CD14-positive monocyte (primary cell): ENCODE measurements at regions not wholly inside any gene's neighbourhood (a gene's known extent, or its start where the extent isn't known, plus 50 kb on each side); places are given as distances from the start of the nearest gene placed in this dataset.
"Not testable (repeated sequence)": the region's sequence is repeated elsewhere in the genome, so short reads cannot be mapped to it uniquely, and the experiment has no call there.

Experiments used
- DNase-seq, 3 donors: peaks; one replicate each; pipeline ENCODE4 v3.0.0-alpha.2; 2011 to 2022
- H2AFZ ChIP-seq: 2 replicates; pipeline ENCODE4 v1.6.0; 2012; ENCODE audit warnings: mild to moderate bottlenecking, low read depth, low read length, inconsistent platforms; ENCODE audit not compliant: insufficient read depth, poor library complexity, severe bottlenecking
- H3K27ac ChIP-seq, 2 donors: 1 replicate in 1 of 2; 2 replicates in 1 of 2; pipeline ENCODE4 v1.5.1; 2012 to 2013; ENCODE audit warnings: low read length in 2 of 2, control low read depth in 1 of 2, inconsistent platforms in 1 of 2, low read depth in 1 of 2, mild to moderate bottlenecking in 1 of 2
- H3K27me3 ChIP-seq, 2 donors: one replicate each; pipeline versions ENCODE4 v1.6.0 to v1.6.1; 2011 to 2013; ENCODE audit warnings: low read length in 2 of 2; ENCODE audit not compliant: control insufficient read depth in 2 of 2, insufficient read depth in 2 of 2
- H3K36me3 ChIP-seq, 2 donors: replicated peaks in 1 of 2; 1 replicate in 1 of 2; 2 replicates in 1 of 2; pipeline versions ENCODE4 v1.5.1 to v1.6.1; 2012 to 2013; ENCODE audit warnings: low read length in 2 of 2, control low read depth in 1 of 2, inconsistent platforms in 1 of 2, mild to moderate bottlenecking in 1 of 2; ENCODE audit not compliant: insufficient read depth in 2 of 2, control insufficient read depth in 1 of 2
- H3K4me1 ChIP-seq, 2 donors: 1 replicate in 1 of 2; 2 replicates in 1 of 2; pipeline versions ENCODE4 v1.5.1 to v1.6.1; 2012 to 2013; ENCODE audit warnings: low read length in 2 of 2, control low read depth in 1 of 2, inconsistent platforms in 1 of 2, mild to moderate bottlenecking in 1 of 2, moderate library complexity in 1 of 2; ENCODE audit not compliant: insufficient read depth in 2 of 2, control insufficient read depth in 1 of 2
- H3K4me2 ChIP-seq: replicated peaks from 2 replicates; pipeline ENCODE3; 2012; ENCODE audit warnings: low read length, moderate library complexity, mild to moderate bottlenecking; ENCODE audit not compliant: poor library complexity, severe bottlenecking; ENCODE audit errors: extremely low read depth
- H3K4me3 ChIP-seq, 3 experiments: fragments of 200-600 bp in 1 of 3; sonication (generic) in 1 of 3; replicated peaks in 1 of 3; 1 replicate in 2 of 3; 2 replicates in 1 of 3; pipeline ENCODE4 v1.5.1; 2011 to 2013; ENCODE audit warnings: low read length in 3 of 3, mild to moderate bottlenecking in 3 of 3, control low read depth in 2 of 3, low read depth in 2 of 3, inconsistent platforms in 1 of 3, moderate library complexity in 1 of 3
- H3K79me2 ChIP-seq: 2 replicates; pipeline ENCODE4 v1.6.0; 2012; ENCODE audit warnings: mild to moderate bottlenecking, control low read depth, inconsistent platforms, low read length, moderate library complexity; ENCODE audit not compliant: insufficient read depth
- H3K9ac ChIP-seq: 2 replicates; pipeline ENCODE4 v1.6.0; 2017; ENCODE audit warnings: low read length, mild to moderate bottlenecking; ENCODE audit not compliant: insufficient read depth, poor library complexity, severe bottlenecking
- H3K9me3 ChIP-seq, 2 donors: replicated peaks in 1 of 2; 1 replicate in 1 of 2; 2 replicates in 1 of 2; pipeline versions ENCODE4 v1.5.1 to v1.6.1; 2012 to 2013; ENCODE audit warnings: low read length in 2 of 2, control low read depth in 1 of 2; ENCODE audit not compliant: control insufficient read depth in 1 of 2, insufficient read depth in 1 of 2
- H4K20me1 ChIP-seq: 2 replicates; pipeline ENCODE4 v1.6.0; 2012; ENCODE audit warnings: mild to moderate bottlenecking, low read length, control low read depth, moderate library complexity; ENCODE audit not compliant: insufficient read depth
- H3K27ac Mint-ChIP-seq, 7 donors: one replicate each; pipeline ENCODE4 v1.8.0; 2020; ENCODE audit warnings: mild to moderate bottlenecking in 7 of 7, mixed read lengths in 7 of 7, moderate library complexity in 6 of 7, inconsistent platforms in 2 of 7
- H3K27me3 Mint-ChIP-seq, 3 donors: one replicate each; pipeline ENCODE4 v1.8.0; 2021 to 2022; ENCODE audit warnings: low read depth in 3 of 3, mild to moderate bottlenecking in 3 of 3, mixed read lengths in 3 of 3, moderate library complexity in 3 of 3, inconsistent platforms in 1 of 3
- H3K36me3 Mint-ChIP-seq, 2 donors: one replicate each; pipeline ENCODE4 v1.8.0; 2020; ENCODE audit warnings: mixed read lengths in 2 of 2, inconsistent platforms in 1 of 2, mild to moderate bottlenecking in 1 of 2
- H3K4me1 Mint-ChIP-seq: one replicate; pipeline ENCODE4 v1.8.0; 2020; ENCODE audit warnings: mild to moderate bottlenecking, mixed read lengths
- H3K4me3 Mint-ChIP-seq, 2 donors: one replicate each; pipeline ENCODE4 v1.8.0; 2020; ENCODE audit warnings: mild to moderate bottlenecking in 2 of 2, mixed read lengths in 2 of 2, moderate library complexity in 1 of 2
- H3K9me3 Mint-ChIP-seq, 7 donors: one replicate each; pipeline ENCODE4 v1.8.0; 2020 to 2022; ENCODE audit warnings: mixed read lengths in 7 of 7, mild to moderate bottlenecking in 6 of 7, moderate library complexity in 6 of 7, inconsistent platforms in 2 of 7
- WGBS: methylation state at CpG from one replicate; pipeline ENCODE4 v1.1.5; 2013; ENCODE audit warnings: missing lambda C conversion rate; ENCODE audit not compliant: insufficient coverage; 5-methylcytosine and 5-hydroxymethylcytosine counted together
- intact Hi-C, 2 donors: fragments of 100-400 bp; cut with micrococcal nuclease; formaldehyde crosslinking; loops; one replicate each; pipeline versions ENCODE4 v1.15.0 to v1.15.1; 2023
- TF ChIP-seq, protein P1 (sequence below): fragments of 200-600 bp; IDR thresholded peaks from one replicate; pipeline ENCODE4 v1.8.0; 2022; ENCODE audit warnings: antibody characterized with exemption, mild to moderate bottlenecking

DNA sequence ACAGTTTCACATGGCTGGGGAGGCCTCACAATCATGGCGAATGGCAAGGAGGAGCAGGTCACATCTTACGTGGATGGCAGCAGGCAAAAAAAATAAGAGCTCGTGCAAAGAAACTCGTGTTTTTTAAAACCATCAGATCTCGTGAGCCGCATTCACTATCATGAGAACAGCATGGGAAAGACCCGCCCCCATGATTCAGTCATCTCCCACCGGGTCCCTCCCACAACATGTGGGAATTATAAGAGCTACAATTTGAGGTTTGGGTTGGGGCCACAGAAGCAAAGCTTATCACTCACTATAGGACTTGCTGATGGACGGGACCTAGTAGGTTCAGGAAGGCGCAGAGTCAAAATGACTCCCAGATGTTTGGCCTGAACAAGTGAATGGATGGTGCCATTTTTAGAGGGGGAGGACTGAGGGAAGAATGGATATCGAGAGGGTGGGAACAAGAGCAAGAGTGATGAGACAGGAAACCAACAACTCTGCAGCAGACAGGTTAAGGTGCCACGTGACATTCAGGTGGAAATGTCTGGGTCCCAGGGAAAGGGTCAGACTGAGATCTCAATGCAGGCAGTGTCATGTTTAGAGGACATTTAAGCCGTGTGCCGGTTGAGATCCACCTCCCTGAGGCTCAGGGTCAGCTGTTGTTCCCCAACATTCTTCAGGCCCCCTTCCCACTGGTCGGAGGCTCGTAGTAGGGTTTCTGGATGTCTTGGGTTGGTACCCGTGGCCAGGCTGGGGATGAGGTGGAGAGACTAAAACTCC is 85.7 kb downstream of the MYCN start:
- Histone ChIP-seq H3K4me1 (no peaks in the 10 kb centered on the region), H3K79me2 (no peaks in the 10 kb centered on the region), H2AFZ (no peak overlapping the region), H3K4me3 (no peak overlapping the region), H4K20me1 (no peaks in the 10 kb centered on the region), H3K27ac (no peak overlapping the region), H3K9me3 (no peaks in the 10 kb centered on the region), H3K4me2 (no peak overlapping the region), H3K27me3 (no peaks in the 10 kb centered on the region), H3K9ac (no peak overlapping the region), H3K36me3 (no peaks in the 10 kb centered on the region)
- DNase-seq, result no peak
- H3K27me3 Mint-ChIP-seq, result peaks cover 4 to 13% (median 6%) of the 10 kb centered on the region in 3 donors
- H3K27ac Mint-ChIP-seq, result no peak overlapping the region
- H3K9me3 Mint-ChIP-seq, result peaks cover 0 to 2% (median 0%) of the 10 kb centered on the region in 7 donors
- no peaks in the 10 kb centered on the region for H3K36me3 Mint-ChIP-seq
- H3K4me3 Mint-ChIP-seq, result no peak overlapping the region
- intact Hi-C loops, result no loop called here
- WGBS, result 87% methylated on average over 10 of the region's 17 CpGs
- TF ChIP-seq, protein P1, sequence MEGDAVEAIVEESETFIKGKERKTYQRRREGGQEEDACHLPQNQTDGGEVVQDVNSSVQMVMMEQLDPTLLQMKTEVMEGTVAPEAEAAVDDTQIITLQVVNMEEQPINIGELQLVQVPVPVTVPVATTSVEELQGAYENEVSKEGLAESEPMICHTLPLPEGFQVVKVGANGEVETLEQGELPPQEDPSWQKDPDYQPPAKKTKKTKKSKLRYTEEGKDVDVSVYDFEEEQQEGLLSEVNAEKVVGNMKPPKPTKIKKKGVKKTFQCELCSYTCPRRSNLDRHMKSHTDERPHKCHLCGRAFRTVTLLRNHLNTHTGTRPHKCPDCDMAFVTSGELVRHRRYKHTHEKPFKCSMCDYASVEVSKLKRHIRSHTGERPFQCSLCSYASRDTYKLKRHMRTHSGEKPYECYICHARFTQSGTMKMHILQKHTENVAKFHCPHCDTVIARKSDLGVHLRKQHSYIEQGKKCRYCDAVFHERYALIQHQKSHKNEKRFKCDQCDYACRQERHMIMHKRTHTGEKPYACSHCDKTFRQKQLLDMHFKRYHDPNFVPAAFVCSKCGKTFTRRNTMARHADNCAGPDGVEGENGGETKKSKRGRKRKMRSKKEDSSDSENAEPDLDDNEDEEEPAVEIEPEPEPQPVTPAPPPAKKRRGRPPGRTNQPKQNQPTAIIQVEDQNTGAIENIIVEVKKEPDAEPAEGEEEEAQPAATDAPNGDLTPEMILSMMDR, result no peak
- H3K4me1 Mint-ChIP-seq, result no peaks in the 10 kb centered on the region

DNA sequence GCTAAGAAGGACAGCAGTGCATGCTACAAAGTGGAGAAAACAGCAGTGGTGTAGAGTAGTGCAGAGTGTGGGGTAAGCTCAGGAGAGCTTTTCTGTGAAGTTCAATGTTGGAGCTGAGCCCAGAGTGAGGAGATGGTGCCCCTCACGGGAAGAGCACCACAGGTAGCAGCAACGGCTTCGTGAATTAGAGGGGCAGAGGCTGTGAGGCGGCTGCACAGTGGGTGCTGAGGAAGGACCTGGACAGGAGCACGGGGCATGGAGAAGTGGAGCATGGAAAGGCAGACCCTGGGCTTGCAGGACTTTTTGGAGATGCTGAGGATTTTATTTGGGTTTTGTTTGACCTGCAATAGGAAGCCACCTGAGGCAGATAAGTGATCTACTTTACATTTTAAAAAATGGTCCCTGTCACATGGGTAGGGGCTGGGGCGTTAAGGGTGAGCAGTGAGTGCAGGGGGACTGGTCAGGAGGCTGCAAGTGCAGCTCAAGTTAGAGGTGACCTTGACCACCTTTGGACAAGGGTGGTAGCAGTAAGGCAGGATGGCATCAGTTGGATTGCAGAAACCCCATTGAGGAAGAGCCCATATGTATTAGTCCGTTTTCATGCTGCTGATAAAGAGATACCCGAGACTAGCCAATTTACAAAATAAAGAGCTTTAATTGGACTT is 85.0 kb downstream of the MYCN start:
- Mint-ChIP-seq H3K27ac (peak overlapping the region in 1 of 7 donors; percentile 11), H3K4me3 (no peak overlapping the region), H3K4me1 (no peaks in the 10 kb centered on the region), H3K27me3 (peaks cover 0 to 15% (median 7%) of the 10 kb centered on the region in 3 donors), H3K9me3 (peaks cover 0 to 2% (median 0%) of the 10 kb centered on the region in 7 donors), H3K36me3 (no peaks in the 10 kb centered on the region)
- DNase-seq, result no peak
- no peaks in the 10 kb centered on the region for H3K27me3 ChIP-seq
- no peaks in the 10 kb centered on the region for H3K79me2 ChIP-seq
- H3K27ac ChIP-seq, result no peak overlapping the region
- no peak overlapping the region for H3K4me2 ChIP-seq
- H3K9me3 ChIP-seq, result no peaks in the 10 kb centered on the region
- TF ChIP-seq, protein P1, result no peak
- no peaks in the 10 kb centered on the region for H3K4me1 ChIP-seq
- H4K20me1 ChIP-seq, result no peaks in the 10 kb centered on the region
- no peak overlapping the region for H3K4me3 ChIP-seq
- no peak overlapping the region for H3K9ac ChIP-seq
- H3K36me3 ChIP-seq, result no peaks in the 10 kb centered on the region
- H2AFZ ChIP-seq, result no peak overlapping the region
- 82% methylated on average over 8 of the region's 8 CpGs for WGBS
- intact Hi-C loops, result no loop called here

DNA sequence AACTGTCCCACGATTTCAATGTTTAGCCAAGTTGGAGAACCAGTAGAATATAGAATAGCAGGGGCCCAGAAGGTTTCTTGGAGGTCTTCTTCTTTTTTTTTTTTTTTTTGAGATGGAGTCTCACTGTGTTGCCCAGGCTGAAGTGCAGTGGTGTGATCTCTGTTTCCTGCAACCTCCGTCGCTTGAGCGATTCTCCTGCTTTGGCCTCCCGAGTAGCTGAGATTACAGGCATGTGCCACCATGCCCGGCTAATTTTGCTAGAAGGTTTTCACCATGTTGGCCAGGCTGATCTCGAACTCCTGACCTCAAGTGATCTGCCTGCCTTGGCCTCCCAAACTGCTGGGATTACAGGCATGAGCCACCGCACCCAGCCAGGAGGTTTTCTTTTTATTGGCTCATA is 84.3 kb downstream of the MYCN start:
- H3K4me3 ChIP-seq, intact Hi-C loops, H3K9me3 ChIP-seq, H3K27ac Mint-ChIP-seq, H3K27ac ChIP-seq, H4K20me1 ChIP-seq, H3K4me2 ChIP-seq, H3K36me3 ChIP-seq, H3K79me2 ChIP-seq, H3K9me3 Mint-ChIP-seq, H3K4me1 ChIP-seq, H3K4me1 Mint-ChIP-seq, H3K9ac ChIP-seq, H3K27me3 ChIP-seq, H2AFZ ChIP-seq, DNase-seq, H3K36me3 Mint-ChIP-seq, H3K4me3 Mint-ChIP-seq: not testable (repeated sequence)
- peaks cover 0 to 16% (median 9%) of the 10 kb centered on the region in 3 donors for H3K27me3 Mint-ChIP-seq
- WGBS, result 87% methylated on average over 6 of the region's 8 CpGs
